G401 (cell line): ENCODE measurements at regions not wholly inside any gene's neighbourhood (a gene's known extent, or its start where the extent isn't known, plus 50 kb on each side); places are given as distances from the start of the nearest gene placed in this dataset.

Source experiments
- DNase-seq: peaks from one replicate; pipeline ENCODE4 v3.0.0-alpha.2; 2015; ENCODE audit warnings: low spot score
- in situ Hi-C: cut with HindIII; loops from 2 replicates; pipeline ENCODE4 v1.10.0; 2016; ENCODE audit warnings: low sequenced_read_pairs, mixed read lengths

DNA sequence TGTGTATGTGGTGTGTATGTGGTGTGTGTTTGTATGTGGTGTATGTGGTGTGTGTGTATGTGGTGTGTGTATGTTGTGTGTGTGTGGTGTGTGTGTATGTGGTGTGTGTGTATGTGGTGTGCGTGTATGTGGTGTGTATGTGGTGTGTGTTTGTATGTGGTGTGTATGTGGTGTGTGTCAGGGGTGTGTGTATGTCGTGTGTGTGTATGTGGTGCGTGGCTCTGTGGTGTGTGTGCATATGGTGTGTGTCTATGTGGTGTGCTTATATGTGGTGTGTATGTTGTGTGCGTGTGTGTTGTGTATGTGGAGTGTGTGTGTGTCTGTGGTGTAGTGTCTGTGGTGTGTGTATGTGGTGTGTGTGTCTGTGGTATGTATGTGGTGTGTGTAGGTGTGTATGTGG lies 62.5 kb upstream of the MEDAG start:
- DNase-seq, result no peak
- in situ Hi-C loops, result no loop called here

DNA sequence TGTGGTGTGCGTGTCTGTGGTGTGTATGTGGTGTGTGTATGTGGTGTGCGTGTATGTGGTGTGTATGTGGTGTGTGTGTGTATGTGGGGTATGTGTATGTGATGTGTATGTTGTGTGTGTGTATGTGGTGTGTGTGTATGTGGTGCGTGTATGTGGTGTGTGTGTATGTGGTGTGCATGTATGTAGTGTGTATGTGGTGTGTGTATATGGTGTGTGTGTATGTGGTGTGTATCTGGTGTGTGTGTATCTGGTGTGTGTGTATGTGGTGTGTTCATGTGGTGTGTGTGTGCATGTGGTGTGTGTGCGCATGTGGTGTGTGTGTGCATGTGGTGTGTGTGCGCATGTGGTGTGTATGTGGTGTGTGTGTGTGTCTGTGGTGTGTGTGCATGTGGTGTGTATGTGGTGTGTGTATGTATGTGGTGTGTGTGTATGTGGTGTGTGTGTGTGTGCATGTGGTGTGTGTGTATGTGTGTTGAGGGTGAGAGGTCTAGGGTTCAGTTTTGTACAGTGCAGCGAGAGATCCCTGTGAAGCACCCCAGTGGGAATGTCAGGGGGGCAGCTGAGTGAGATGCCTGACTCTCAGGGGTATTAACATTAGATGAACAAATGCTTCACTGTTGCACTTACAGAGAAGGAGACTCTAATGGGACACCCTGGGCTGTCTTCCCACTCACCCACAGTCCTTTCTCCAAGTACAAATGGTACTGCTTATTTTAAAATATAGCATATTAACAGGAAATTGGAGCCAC lies 61.3 kb upstream of the MEDAG start:
- DNase-seq, result no peak
- in situ Hi-C loops, result no loop called here

DNA sequence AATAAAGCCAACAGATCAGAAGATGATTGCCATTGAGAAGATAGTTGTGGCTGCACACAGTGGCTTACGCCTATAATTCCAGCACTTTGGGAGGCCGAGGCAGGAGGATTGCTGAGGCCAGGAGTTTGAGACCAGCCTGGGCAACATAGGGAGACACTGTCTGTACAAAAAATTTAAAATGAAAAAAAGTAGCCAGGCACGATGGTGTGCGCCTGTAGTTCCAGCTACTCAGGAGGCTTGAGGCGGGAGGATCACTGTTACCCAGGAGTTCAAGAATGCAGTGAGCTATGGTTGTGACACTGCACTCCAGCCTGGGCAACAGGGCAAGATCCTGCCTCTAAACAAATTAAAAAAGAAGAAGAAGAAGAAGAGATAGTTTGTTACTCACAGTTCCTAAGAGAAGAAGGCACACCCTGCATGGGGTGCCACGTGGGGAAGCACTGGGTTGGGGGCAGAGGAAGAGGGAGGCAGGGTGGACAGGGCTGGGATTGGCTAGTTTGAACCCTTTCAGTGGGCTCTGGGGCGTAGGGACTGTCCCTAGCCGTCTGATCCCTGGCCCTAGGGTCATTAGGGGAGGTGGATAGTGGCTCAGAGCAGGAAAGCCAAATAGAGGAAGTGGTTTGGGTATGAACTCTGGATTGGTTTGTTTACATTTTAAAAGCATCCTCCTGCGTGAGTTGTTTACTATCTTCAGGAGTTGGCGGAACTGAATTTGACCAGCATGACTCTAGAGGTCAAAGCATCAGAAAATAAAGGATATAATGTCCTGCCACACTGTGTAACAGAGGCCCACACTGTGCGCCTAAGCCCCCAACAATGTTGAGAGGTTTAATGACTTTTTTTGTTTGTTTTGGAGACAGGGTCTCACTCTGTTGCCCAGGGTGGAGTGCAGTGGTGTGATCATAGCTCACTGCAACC lies 60.5 kb upstream of the MEDAG start:
- in situ Hi-C loops, result no loop called here
- no peak for DNase-seq

GRCh38 chr13:30846311-30846710 lies 59.8 kb upstream of the MEDAG start:
- DNase-seq, result no peak

DNA sequence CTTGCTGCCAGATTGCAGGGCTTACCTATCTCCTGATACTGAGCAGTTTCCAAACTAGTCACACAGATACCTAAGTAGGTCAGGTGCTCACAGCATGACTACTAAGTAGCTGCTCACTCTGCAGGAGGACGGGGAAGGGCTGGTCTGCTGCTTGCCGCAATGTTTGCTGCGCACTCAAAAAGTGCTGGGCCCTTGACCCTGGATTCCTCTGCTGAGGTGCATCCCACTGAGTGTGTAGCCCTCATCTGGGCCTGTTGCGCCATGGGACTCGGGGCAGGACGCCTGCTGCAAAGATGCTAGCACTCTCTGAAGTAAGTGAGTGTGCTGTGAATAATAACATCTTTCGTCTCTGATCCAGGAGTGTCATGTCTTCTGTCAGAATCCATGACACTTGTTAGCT lies 59.2 kb upstream of the MEDAG start:
- in situ Hi-C loops, result no loop called here
- DNase-seq, result no peak

More at GRCh38 chr13:30846311-30846710, 59.8 kb upstream of the MEDAG start:
- in situ Hi-C loops, result no loop called here

- in situ Hi-C loops, result no loop called here
- no peak for DNase-seq
These were observed 58.3 kb upstream of the MEDAG start for GRCh38 chr13:30847650-30848307.

- no peak for DNase-seq
- in situ Hi-C loops, result no loop called here
These were observed 57.6 kb upstream of the MEDAG start for GRCh38 chr13:30848332-30849027.

GRCh38 chr13:30849611-30850010 lies 56.5 kb upstream of the MEDAG start:
- in situ Hi-C loops, result no loop called here
- no peak for DNase-seq

GRCh38 chr13:30850204-30850866 lies 55.7 kb upstream of the MEDAG start:
- in situ Hi-C loops, result no loop called here
- DNase-seq, result no peak

GRCh38 chr13:30850867-30851211 lies 55.2 kb upstream of the MEDAG start:
- DNase-seq, result no peak
- in situ Hi-C loops, result no loop called here

- in situ Hi-C loops, result no loop called here
- no peak for DNase-seq
These were observed 54.4 kb upstream of the MEDAG start for GRCh38 chr13:30851697-30852096.

DNA sequence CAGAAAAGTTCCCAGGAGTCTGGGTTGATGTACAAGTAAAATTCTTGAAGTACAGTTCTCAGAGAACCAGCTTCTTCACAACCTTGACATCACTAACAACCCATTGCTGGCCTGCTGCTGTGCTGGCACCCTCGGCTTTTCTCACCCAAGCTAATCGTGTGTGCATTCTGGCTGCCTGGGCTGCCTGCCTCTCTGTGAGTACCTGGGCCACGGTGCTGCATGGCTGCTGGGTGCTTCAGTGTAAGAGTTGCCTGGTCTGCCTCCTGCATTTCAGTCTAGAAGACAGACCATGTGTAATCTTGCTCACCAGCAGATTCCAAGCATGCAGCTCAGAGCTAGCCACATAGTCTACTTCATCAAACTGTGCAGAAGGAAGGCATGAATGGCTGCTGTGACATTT lies 50.5 kb upstream of the MEDAG start:
- DNase-seq, result no peak
- in situ Hi-C loops, result no loop called here

- peak; percentile 26 for DNase-seq
- in situ Hi-C loops, result no loop called here
These were observed 49.9 kb upstream of the MEDAG start for GRCh38 chr13:30856005-30856790.
